Prostate gland (tissue), 2 donors: ENCODE measurements at regions not wholly inside any gene's neighbourhood (a gene's known extent, or its start where the extent isn't known, plus 50 kb on each side); places are given as distances from the start of the nearest gene placed in this dataset.

Experiments
- DNase-seq: peaks from one replicate; pipeline ENCODE4 v3.0.0-alpha.2; 2019; ENCODE audit warnings: low spot score
- H3K27ac ChIP-seq, 2 donors: fragments of 200-600 bp; sonication (generic); 2 replicates each; pipeline ENCODE4 v1.5.1; 2017 to 2019
- H3K27me3 ChIP-seq: fragments of 200-600 bp; sonication (generic); replicated peaks from 2 replicates; pipeline ENCODE4 v1.5.1; 2019; ENCODE audit not compliant: insufficient read depth
- H3K36me3 ChIP-seq, 2 donors: fragments of 200-600 bp; sonication (generic); 1 replicate in 1 of 2; 2 replicates in 1 of 2; pipeline versions ENCODE4 v1.5.1 to v1.8.1; 2017 to 2019
- H3K4me1 ChIP-seq: fragments of 200-600 bp; sonication (generic); replicated peaks from 2 replicates; pipeline ENCODE4 v1.5.1; 2019
- H3K4me3 ChIP-seq, 2 donors: fragments of 200-600 bp; sonication (generic); 2 replicates each; pipeline ENCODE4 v1.5.1; 2017 to 2019
- H3K9me3 ChIP-seq: fragments of 200-600 bp; sonication (generic); 2 replicates; pipeline ENCODE4 v1.5.1; 2017
- CTCF ChIP-seq, 4 experiments: fragments of 200-600 bp in 2 of 4; fragments of 450-650 bp in 2 of 4; sonication (generic) in 2 of 4; IDR thresholded peaks; 1 replicate in 3 of 4; 2 replicates in 1 of 4; pipeline ENCODE4 v1.5.1; 2016 to 2019; ENCODE audit warnings: antibody characterized with exemption in 4 of 4, mild to moderate bottlenecking in 2 of 4, moderate library complexity in 2 of 4
- POLR2A ChIP-seq: fragments of 450-650 bp; IDR thresholded peaks from one replicate; pipeline ENCODE4 v1.6.1; 2016; ENCODE audit warnings: antibody characterized with exemption, mild to moderate bottlenecking
- POLR2AphosphoS5 ChIP-seq: sonication (generic); formaldehyde crosslinking; IDR thresholded peaks from one replicate; pipeline ENCODE4 v1.6.1; 2017; ENCODE audit warnings: antibody characterized with exemption
- WGBS: methylation state at CpG from one replicate; pipeline ENCODE4 v1.1.5; 2018; 5-methylcytosine and 5-hydroxymethylcytosine counted together
- intact Hi-C: fragments of 100-400 bp; cut with DNase I; formaldehyde crosslinking; loops from one replicate; pipeline ENCODE4 v1.14.2; 2022

DNA sequence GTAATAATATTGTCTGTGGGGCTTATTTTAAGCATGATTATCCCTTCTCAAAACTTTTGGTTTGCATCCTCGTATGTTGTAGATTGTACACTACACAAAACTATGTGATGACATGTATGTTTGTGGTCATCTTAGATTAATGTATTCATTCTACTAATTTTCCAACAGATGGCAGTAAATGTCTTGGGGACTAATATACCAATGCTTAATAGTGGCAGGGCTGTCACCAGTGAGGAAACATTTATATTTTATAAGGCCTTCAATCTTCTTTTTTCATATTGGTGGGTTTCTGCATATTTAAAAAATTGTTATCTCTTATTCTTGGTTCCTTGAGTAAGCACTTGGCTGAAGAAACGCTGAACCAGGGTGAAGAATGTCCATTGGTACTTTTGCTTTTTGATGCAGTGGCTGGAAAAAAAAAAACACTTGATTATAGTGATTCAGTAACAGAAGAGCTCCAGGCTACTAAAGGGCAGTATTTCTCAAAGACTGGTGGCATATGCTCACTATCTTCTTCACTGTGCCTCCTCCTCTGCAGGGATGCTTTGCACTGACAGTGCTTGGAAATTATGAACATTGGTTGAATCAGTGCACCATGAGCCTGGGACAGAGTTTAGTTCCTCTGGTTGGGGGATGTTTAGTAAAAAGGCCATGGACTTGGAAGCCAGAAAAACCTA is 530.3 kb downstream of the RASEF start:
- WGBS, result 24% methylated on average over 2 of the region's 2 CpGs
- intact Hi-C loops, result loop anchor here (5.0 kb wide), 1 partner anchor 75 kb away; no protein-coding TSS in a partner anchor
- H3K36me3 ChIP-seq, result no peaks in the 10 kb centered on the region
- no peak for TF ChIP-seq POLR2AphosphoS5
- peak in 3 of 4 experiments; percentile 45 to 59 (median 54) for TF ChIP-seq CTCF (IDR thresholded peaks at IDR 0.05)
- DNase-seq, result no peak
- H3K4me3 ChIP-seq, result no peak overlapping the region
- H3K9me3 ChIP-seq, result no peaks in the 10 kb centered on the region
- no peaks in the 10 kb centered on the region for H3K27me3 ChIP-seq
- no peak overlapping the region for H3K27ac ChIP-seq
- H3K4me1 ChIP-seq, result no peaks in the 10 kb centered on the region

DNA sequence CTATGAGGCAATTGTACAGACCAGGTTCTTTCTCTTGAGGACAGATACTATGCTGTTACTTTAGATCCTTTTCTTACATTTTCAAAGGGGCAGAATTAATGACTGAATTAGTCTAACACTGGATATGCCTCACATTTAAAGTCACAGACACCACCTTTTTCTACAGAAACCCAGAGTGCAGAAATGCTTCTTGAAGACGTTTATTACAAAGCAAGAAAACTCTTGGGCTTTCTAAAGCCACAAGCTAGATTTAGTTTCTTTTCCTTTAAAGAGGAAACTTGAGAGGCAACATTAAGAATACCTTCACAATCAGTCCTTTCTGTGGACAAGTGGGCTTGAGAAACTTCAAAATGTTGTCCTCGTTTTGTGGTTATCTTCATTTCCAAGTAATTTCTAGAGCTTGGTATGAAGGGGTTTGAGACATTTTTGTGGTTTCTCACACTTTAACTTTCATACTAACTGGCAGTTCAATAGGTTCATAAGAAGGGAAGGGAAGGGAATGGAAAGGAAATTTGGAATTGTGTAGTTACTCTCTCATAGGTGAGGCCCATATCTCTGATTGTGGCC is 527.4 kb downstream of the RASEF start:
- intact Hi-C loops, result no loop called here
- Histone ChIP-seq H3K4me3 (no peak overlapping the region), H3K4me1 (no peaks in the 10 kb centered on the region), H3K9me3 (no peaks in the 10 kb centered on the region), H3K36me3 (no peaks in the 10 kb centered on the region), H3K27me3 (no peaks in the 10 kb centered on the region), H3K27ac (no peak overlapping the region)
- DNase-seq, result no peak
- 65% methylated on average over 2 of the region's 2 CpGs for WGBS
- TF ChIP-seq POLR2A (no peak), CTCF (IDR thresholded peaks at IDR 0.05) (no peak), POLR2AphosphoS5 (no peak)

GRCh38 chr9:82538634-82539033 is 524.3 kb downstream of the RASEF start:
- Histone ChIP-seq H3K9me3 (no peaks in the 10 kb centered on the region), H3K4me1 (no peaks in the 10 kb centered on the region), H3K4me3 (no peak overlapping the region), H3K27ac (no peak overlapping the region), H3K36me3 (no peaks in the 10 kb centered on the region), H3K27me3 (no peaks in the 10 kb centered on the region)
- no peak for TF ChIP-seq POLR2A
- TF ChIP-seq CTCF (IDR thresholded peaks at IDR 0.05), result no peak
- TF ChIP-seq POLR2AphosphoS5, result no peak
- DNase-seq, result no peak
- intact Hi-C loops, result no loop called here
- 8% methylated on average over 1 of the region's 1 CpG for WGBS

- no peak for DNase-seq
- H3K27me3 ChIP-seq, result no peaks in the 10 kb centered on the region
- H3K27ac ChIP-seq, result no peak overlapping the region
- no peak overlapping the region for H3K4me3 ChIP-seq
- H3K36me3 ChIP-seq, result no peaks in the 10 kb centered on the region
- intact Hi-C loops, result no loop called here
- WGBS, result 89% methylated on average over 2 of the region's 2 CpGs
- H3K4me1 ChIP-seq, result no peaks in the 10 kb centered on the region
- H3K9me3 ChIP-seq, result no peaks in the 10 kb centered on the region
- TF ChIP-seq POLR2AphosphoS5 (no peak), CTCF (IDR thresholded peaks at IDR 0.05) (no peak), POLR2A (no peak)
Measured at GRCh38 chr9:82539146-82539545, 523.8 kb downstream of the RASEF start.
